Inferior parietal cortex (tissue), 1 donor: ENCODE measurements at regions not wholly inside any gene's neighbourhood (a gene's known extent, or its start where the extent isn't known, plus 50 kb on each side); places are given as distances from the start of the nearest gene placed in this dataset.
"Not testable (repeated sequence)": the region's sequence is repeated elsewhere in the genome, so short reads cannot be mapped to it uniquely, and the experiment has no call there.

Experiments
- DNase-seq: peaks from one replicate; pipeline ENCODE4 v3.0.0-alpha.2; 2016; ENCODE audit errors: extremely low spot score

DNA sequence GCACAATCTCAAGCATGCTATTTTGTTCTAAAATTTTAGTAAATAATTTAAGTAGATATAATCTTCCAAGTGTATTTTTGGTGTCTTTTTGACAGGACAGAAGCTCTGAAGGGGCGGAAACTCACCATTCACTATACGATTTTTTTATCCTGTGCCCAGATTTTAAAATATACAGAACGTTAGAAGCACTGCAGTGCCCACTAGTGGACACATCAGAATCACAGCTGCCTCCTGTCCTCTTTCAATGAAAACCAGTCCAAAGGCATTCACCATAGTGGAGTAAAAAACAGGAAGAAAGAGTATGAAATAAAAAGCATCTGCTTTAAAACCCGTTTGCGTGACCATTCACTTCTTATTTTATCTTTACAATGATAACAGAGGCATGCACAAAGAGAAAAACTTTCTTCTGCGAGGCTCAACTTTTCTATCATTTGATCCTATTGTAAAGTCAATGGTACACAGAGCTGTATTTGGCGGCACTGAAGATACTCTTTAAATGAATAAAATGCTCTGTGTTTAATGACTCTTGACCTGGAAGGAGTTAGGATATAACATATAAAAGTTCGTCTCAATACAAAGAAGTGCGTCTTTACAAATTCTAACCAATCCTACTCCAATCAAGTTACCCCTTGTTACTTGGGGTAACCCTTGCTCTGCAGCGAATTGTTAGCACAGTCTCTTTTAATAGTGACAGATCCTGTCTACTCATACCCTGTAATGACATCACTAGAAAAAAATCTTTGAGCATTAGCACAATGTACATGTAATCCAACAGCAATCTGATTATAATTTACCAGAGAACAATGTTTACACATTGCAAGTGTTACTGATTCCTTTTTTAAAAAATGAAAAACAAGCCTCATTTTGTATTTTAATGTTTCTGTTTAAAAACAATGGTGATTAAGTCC lies 339.8 kb upstream of the PSMD7 start:
- peak; percentile 79 for DNase-seq

DNA sequence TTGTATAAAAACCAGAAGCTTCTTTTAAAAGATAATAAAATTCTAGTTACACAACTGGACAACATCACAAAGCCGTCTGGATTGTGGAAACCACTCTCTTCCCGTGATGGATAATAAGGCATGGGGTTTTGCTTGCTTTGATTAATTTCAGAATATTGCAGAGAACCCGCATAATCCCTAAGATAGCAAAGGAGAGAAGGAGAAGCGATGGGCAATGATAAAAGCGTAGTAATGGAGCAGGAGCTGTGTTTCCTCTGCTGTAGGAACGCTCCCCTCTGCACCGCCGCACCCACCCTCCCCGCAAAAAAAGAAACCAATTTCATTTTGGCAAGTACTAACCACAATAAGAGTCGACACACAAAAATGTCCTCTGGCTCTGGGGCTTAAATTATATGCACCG lies 340.9 kb upstream of the PSMD7 start:
- no peak for DNase-seq

DNA sequence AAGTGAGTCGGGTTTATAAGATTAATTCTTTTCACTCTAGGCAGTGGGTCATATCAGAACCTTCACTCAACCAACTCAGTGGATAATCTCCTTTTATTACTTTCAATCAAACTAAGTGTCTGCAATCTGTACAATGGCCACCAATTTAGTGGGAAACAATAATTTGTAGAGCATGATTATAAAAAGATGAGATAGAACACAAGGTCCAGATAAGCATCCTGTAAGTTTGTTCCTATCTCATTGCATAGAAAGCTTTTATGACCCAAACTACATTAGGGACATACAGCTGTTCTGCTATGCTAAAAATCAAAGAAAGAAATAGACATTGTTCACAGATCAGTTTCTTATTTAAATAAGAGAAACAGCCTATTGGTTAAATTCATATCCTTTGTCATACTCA lies 341.4 kb upstream of the PSMD7 start:
- no peak for DNase-seq

DNA sequence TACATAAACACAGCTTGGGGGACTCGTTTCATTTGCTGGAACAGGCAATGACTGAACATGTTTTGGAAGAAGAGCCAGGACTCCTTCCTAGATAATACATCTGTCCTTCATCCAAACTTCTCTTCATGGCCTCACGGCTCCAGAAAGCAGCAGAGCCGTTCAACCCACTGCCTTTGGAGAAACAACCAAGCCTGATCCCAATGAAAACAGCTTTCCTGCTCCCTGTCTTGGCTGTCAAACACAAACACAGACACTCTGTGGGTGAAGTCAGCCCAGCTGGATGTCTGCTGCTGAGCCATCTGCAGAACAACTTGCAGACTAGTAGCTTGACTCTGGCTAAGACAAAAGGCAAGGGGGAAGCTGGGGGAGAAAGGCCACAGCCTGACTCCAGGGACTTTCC lies 345.1 kb upstream of the PSMD7 start:
- DNase-seq = no peak

DNA sequence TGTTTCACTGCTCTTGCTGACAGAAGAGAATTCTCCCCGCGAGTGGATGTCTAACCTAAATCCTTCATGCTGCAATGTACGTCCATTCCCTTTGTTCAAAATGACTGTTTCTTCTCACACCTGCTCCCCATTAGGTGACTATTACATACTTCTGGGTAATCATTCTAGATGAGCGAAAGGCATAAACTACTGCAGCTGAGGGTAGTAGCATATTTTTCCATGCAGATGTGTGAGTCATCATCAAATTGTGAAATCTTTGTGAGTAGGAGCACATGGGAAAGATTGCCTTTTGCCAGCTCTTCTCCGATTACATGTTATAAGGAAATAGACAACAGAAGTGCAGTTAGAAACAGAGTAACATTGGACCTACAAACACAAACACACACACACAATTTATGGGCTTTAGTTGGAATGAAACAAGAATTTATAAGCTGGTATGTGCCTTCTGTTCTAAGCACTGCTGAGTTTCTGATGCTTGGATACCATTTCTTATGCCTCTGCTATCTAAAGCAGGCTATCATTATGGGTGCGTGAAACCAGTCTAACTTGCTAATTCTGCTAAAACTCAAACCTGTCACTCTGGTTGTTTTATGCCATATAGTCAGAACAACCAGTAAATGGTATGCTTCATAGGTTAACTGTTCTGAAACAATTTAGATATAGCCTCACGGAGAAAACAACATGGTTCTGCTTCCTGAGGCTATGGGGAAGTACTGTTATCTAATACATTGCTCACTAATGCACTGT lies 346.9 kb upstream of the PSMD7 start:
- peak; percentile 40 for DNase-seq

DNA sequence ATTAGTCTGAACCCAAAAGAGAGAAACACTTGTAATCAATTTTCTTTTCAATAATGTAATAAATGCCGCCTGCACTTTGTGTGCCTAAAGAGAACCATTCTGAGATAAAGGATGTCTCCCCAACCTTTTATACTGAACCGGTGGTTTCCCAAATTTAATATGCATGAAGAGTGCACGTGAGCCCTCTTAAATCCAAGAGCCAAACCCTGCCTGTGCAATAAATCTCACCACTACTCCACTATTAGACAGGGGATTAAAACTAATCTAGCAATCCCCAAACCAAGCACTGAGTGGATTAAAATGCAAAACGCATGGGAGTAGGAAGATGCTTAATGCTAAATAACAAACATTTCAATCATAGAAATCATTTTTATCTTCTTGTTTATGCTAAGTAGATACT lies 351.0 kb upstream of the PSMD7 start:
- DNase-seq = no peak

DNA sequence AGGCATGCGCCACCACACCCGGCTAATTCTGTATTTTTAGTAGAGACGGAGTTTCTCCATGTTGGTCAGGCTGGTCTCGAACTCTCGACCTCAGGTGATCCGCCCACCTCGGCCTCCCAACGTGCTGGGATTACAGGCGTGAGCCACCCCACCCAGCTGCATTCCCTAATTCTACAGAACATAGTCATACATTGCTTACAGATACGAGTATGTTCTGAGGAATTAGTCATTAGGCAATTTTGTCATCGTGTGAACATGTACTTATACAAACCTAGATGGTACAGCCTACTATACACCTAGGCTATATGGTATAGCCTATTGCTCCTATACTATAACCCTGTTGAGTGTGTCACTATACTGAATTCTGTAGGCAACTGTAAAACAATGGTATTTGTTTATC lies 353.4 kb upstream of the PSMD7 start:
- DNase-seq = not testable (repeated sequence)

DNA sequence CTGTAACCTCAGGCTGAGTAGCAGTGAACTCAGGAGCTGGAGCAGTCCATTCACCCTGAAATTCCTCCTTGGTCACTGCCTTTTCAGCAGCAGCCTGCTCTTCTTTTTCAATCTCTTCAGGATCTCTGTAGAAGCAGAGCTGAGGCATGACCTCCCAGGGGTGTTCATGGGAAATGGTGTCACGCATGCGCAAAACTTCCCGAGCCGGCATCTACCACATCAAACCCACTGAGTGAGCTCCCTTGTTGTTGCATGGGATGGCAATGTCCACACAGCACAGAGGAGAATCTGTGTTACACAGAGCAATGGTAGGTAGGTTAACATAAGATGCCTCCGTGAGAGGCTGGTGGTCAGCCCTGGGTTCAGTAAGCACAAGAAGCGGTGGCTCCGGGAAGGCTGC lies 355.8 kb upstream of the PSMD7 start:
- DNase-seq = not testable (repeated sequence)

DNA sequence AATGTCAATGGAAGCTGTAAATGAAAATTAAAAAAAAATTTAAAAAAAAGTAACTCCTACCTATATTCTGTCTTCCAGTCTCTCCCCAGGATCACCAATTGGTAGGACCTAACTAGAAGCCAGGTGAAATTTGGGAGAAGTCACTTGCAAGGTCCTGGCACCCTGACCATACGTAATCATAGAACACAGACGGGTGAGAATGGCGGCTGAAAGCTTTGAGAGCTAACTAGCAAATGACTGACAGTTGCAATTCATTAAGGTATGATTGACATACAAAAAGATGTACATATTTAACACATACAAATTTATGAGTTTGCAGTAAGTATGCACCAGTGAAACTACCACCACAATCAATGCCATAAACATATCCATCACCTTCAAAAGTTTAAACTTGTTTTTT lies 372.7 kb upstream of the PSMD7 start:
- no peak for DNase-seq

DNA sequence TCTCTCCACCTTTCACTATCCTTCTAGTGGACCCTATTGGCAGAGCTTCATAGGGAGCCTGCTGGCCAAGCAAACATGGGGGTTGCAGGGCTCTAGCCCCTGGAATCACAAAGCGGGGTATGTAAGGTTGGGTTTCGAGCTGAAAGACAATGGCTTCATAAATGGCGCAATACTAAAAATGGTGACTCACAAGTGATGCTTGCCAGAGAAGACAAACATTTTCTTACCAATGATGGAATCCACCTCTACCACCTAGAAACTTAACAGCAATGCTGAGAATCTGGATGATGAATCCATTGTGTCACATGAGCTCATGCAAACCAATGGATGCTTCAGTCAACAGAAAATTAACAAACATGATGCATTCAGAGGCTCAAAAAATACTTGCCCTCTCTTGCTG lies 375.3 kb upstream of the PSMD7 start:
- DNase-seq = no peak

DNA sequence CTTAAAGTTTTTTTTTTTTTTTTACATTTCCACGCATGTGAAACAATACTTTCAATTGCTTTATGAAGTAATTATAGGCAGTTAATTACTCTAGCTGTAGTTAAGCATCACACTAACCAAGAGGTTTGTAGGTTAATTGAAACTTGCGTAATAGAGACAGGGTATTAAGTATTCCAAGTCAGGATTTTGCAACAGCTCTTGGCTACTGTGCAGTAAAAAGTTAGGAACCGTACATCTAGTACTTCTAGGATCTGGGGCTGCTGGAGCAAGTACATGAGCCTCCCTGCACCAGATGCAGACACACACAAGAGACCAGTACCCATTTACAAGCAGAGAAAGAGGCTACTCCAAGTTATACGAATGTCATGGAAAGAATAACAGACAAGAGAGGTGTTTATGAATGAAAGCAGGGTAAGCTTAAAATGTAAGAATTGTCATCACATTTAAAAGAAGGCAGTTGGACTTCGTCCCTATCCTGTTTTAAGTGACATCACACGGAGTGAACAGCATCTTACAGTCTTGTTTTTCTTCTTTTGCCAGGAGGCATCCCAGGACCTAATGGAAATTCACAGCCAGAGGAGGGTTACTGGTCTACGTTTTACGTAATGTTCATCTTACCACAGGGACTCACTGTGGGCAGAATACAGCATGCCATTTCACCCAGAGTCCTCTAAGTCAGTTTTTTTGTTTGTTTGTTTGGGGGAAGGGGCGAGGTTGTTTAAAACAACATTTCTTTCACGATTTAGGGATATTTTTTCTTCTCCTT lies 379.6 kb upstream of the PSMD7 start:
- DNase-seq = no peak

DNA sequence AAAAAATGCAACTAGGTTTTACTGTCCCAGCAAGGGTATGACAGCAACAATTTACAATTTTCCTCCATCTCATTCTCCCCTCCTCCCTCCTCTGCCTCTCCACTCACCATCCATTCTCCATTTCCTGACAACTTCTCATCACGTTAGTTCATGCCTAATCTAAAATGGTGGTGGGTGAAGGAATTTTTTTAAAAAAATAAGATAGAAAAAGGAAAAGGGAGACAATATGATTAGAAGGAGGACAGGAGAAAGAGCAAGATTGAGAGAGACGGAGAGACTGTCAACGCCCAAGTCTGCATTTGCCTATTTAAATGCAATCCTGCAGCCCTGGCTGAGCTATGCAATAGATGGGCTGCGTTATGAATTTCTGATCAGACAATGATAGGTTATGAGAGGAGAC lies 380.7 kb upstream of the PSMD7 start:
- no peak for DNase-seq

DNA sequence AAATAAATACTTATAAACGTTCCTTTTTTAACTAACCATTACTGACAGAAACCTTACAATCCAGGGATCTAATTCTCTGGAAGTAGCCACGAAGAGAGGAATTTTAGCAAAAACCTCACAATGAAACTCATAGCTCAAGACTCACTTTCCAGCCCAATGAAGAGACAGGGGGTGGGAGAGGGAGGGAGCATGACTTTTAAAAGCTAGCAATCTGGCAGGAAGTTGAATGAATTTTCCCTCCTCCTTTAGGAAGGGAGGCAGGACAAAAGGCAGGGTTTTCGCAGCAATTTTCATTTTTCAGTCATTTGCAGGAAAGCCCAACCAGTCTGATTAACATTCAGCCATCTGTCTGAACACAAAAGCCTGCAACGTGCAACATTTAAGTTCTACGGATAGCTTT lies 381.5 kb upstream of the PSMD7 start:
- no peak for DNase-seq

DNA sequence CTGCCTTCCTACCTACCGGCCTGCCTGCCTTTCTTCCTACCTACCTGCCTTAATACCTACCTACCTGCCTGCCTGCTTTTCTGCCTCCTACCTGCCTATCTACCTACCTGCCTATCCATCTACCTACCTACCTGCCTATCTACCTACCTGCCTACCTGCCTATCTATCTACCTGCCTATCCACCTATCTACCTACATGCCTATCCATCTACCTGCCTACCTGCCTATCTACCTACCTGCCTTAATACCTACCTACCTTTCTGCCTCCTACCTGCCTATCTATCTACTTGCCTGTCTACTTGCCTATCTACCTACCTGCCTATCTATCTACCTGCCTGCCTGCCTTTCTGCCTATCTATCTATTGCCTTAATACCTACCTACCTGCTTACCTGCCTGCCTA lies 383.8 kb upstream of the PSMD7 start:
- no peak for DNase-seq

DNA sequence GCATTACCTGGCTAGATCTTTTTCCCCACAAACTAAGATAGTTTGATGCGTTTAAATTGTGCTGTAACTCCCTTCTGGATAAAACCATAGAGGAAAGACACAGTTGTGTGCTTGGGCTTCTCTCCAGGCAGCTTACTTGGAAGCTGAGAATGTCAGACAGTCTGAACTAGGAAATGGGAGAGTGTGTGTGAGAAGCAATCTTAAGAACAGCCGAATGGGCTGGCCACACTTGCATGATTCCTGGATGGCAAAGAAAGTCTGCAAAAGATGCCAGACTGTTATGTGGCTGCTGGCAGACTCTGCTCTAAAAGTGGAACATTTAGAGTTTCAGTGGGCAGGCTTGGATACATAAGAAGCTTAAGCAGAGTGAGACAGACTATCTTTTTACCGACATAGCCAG lies 384.3 kb upstream of the PSMD7 start:
- DNase-seq = peak; percentile 38

DNA sequence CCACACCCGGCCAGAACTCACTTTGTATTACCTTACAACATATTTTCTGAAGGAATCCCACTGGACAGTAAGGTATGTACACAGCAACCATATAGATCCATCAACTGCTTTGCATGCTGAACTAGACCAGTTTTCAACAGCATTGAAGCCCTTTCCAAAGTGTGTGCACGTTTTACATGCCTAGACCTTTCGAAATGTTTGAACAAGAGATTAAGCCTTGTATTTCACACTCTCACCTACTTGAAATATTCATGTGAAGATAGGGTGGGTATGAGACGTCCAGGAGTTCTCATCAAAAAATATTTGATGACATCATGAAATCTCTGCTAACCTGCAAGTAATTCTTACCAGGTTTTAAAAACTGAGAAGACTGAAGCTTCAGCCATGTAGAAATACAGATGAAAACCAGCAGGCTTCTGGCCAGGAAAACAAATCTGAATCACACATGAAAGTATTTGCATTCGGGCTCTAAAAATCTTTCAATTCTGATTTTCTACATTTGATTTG lies 387.0 kb upstream of the PSMD7 start:
- no peak for DNase-seq

DNA sequence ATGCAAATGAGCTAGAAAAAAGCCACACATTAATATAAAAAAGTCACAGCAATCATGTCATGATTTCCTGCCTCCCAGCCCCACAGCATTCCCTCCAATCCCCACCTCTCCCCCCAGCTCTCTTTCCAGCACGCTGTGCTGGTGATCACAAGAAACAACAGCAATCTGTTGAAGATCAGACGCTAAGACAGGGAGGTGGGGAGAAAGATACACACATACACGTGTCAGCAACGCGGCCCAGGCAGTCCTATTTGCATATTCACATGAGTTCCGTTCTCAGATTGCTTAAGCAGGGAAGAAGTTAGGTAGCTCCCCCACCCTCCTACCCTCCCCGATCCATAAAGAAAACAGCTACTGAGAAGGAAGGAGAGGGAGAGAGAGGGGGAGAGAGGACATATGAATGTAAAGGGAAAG lies 405.5 kb upstream of the PSMD7 start:
- DNase-seq = no peak

DNA sequence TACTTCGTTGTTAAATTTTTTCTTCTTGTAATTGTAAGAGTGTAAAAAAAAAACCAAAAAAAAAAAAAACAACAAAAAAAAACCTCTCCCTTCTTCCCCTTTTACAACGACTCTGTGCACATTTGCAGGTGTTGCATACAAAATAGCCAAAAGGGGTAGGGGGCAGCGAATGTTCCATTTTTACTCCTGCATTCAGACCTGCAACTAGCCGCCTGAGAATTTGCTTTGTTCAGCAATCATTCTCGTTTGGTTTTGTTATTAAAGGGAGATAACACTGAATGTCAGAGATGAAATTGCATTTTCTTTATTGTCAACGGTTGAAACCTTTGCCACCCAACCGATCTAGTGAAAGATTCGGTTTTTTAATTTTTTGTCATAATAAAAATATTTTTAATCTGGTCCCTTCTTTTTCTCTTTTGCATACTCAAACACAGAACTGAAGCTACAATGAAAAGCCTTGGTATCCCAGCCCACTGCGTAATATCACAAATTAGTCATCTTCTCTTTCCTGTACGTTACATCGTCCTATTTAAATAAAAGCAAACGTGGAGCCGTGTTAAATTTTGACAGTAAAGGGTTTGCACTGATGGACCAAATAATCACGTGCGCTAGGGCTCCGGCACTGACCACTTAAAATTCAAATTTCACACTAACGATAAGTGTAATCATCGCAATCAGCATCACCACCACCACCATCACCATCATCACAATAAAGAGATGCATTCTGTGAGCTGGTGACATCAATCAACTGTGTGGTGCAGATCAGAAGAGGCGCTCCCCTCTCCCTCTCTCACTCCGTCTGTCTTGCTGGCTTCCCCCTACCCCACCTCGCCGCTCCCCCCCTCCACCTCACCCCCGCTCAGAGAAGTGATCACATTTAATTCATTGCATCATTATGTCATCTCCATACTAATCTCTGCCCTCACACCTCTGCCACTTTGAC lies 406.2 kb upstream of the PSMD7 start:
- no peak for DNase-seq

DNA sequence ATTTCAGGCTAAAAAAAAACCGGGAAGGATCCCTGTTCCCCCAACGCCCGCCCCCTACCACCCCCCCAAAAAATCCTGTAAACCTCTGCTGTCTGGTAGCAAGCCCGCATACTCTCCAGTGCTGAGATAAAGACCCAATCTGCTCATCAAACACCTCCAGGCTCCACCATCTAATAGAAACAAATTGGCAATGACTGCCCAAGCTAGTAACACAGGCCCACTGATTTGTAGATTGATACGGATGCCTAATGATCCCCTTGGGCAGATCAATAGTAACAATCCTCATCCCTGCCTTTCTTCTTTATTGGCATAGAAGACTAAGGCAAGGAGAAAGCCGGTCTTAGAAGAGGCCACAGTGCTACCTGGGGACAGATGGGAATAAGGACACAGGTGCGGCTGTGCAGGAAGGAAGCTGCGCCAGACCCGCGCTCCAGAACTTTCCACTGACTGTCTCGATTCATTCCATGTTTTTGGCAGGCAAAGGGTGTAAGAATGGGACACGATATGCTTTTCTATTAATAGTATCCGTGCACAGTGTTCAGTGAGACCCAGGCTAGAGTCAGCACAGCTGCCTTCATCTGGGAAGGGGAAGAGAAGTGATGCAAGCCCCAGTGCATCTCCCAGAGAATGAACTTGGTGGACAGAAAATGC lies 407.6 kb upstream of the PSMD7 start:
- no peak for DNase-seq

DNA sequence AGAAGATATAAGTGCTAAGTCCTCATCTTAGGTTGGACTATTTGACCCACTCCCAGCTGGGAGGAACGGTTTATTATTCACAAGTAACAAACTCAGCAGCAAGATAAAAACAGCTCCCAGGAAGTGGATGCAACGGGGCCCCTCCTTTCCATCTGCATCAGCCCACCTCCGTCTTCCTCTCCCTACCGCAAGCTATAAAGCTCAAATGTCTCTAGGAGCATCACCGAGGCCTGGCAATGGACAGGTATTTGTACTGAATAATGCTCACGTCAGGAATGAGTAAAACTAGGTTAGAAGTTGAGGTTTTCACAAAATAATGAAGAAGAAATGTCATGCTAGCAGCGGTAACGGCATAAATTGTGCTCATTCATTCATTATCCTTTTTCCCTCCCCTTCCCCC lies 408.7 kb upstream of the PSMD7 start:
- DNase-seq = no peak

DNA sequence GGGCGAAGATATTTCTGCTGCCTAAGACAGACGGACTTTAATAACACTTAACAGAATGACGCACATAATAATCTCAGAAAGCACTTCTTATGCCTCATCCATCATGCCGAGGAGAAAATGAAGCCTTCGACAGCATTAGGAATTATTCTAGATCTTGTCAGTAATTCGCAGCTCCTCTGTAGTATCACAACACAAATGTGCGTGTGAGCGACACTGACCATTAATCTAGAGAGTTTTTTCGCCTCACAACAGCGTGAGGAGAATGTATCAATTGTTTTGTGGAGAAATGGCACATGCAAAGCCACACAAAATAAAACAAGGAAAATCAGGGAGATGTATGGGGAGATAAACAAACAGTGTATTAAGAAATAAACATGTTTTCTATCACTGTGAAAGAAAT lies 410.2 kb upstream of the PSMD7 start:
- no peak for DNase-seq
